ENCODE measurements at regions not wholly inside any gene's neighbourhood (a gene's known extent, or its start where the extent isn't known, plus 50 kb on each side); places are given as distances from the start of the nearest gene placed in this dataset.

- TF ChIP-seq ISL1 (CRISPR knock-in tag; IDR thresholded peaks at IDR 0.05): no peak
- TF ChIP-seq ZNF70 (CRISPR knock-in tag; IDR thresholded peaks at IDR 0.05): no peak
- TF ChIP-seq OSR1 (CRISPR knock-in tag; IDR thresholded peaks at IDR 0.05): no peak
- TF ChIP-seq ARNTL (CRISPR knock-in tag; IDR thresholded peaks at IDR 0.05; ENCODE audit: borderline replicate concordance, low read depth): no peak
- TF ChIP-seq ZFP30 (CRISPR knock-in tag; IDR thresholded peaks at IDR 0.05): no peak
- TF ChIP-seq ZNF565 (CRISPR knock-in tag; conservative IDR thresholded peaks at IDR 0.05; ENCODE audit: low read depth): no peak
- TF ChIP-seq ZFP3 (CRISPR knock-in tag; IDR thresholded peaks at IDR 0.05): no peak
- TF ChIP-seq RARB (CRISPR knock-in tag; IDR thresholded peaks at IDR 0.05): no peak
- TF ChIP-seq POU6F1 (CRISPR knock-in tag; IDR thresholded peaks at IDR 0.05; ENCODE audit: borderline replicate concordance, low read depth): no peak
- TF ChIP-seq ZNF8 (CRISPR knock-in tag; IDR thresholded peaks at IDR 0.05): no peak
- TF ChIP-seq SNAI2 (CRISPR knock-in tag; IDR thresholded peaks at IDR 0.05): no peak
- no peak for TF ChIP-seq CREB5 (CRISPR knock-in tag; IDR thresholded peaks at IDR 0.05; ENCODE audit: low read depth)
- TF ChIP-seq ESRRG (CRISPR knock-in tag; IDR thresholded peaks at IDR 0.05): no peak
- ATAC-seq: no peak
Observed at GRCh38 chr4:136314686-136315085, 1217.6 kb downstream of the PCDH18 start.

GRCh38 chr4:136311774-136312173 lies 1220.5 kb downstream of the PCDH18 start:
- TF ChIP-seq GLIS3 (CRISPR knock-in tag; IDR thresholded peaks at IDR 0.05): no peak
- TF ChIP-seq ZNF8 (CRISPR knock-in tag; IDR thresholded peaks at IDR 0.05): no peak
- TF ChIP-seq TSHZ2 (CRISPR knock-in tag; IDR thresholded peaks at IDR 0.05): no peak
- no peak for TF ChIP-seq ZNF565 (CRISPR knock-in tag; conservative IDR thresholded peaks at IDR 0.05; ENCODE audit: low read depth)
- TF ChIP-seq PPARA (CRISPR knock-in tag; IDR thresholded peaks at IDR 0.05; ENCODE audit: borderline replicate concordance): no peak
- TF ChIP-seq ZC3H10 (CRISPR knock-in tag; IDR thresholded peaks at IDR 0.05): no peak
- TF ChIP-seq ISL1 (CRISPR knock-in tag; IDR thresholded peaks at IDR 0.05): no peak
- no peak for TF ChIP-seq SNAI2 (CRISPR knock-in tag; IDR thresholded peaks at IDR 0.05)
- no peak for TF ChIP-seq TOX (CRISPR knock-in tag; IDR thresholded peaks at IDR 0.05; ENCODE audit: borderline replicate concordance)
- no peak for TF ChIP-seq ZNF70 (CRISPR knock-in tag; IDR thresholded peaks at IDR 0.05)
- no peak for TF ChIP-seq BACH2 (CRISPR knock-in tag; IDR thresholded peaks at IDR 0.05; ENCODE audit: borderline replicate concordance)
- TF ChIP-seq PATZ1 (CRISPR knock-in tag; IDR thresholded peaks at IDR 0.05; ENCODE audit: borderline replicate concordance): no peak
- no peak for TF ChIP-seq OSR1 (CRISPR knock-in tag; IDR thresholded peaks at IDR 0.05)
- no peak for TF ChIP-seq RARB (CRISPR knock-in tag; IDR thresholded peaks at IDR 0.05)
- TF ChIP-seq TCF4 (CRISPR knock-in tag; IDR thresholded peaks at IDR 0.05; ENCODE audit: borderline replicate concordance): no peak
- no peak for TF ChIP-seq ESRRG (CRISPR knock-in tag; IDR thresholded peaks at IDR 0.05)
- no peak for TF ChIP-seq ZFP3 (CRISPR knock-in tag; IDR thresholded peaks at IDR 0.05)
- no peak for TF ChIP-seq CREB5 (CRISPR knock-in tag; IDR thresholded peaks at IDR 0.05; ENCODE audit: low read depth)

GRCh38 chr4:136307765-136308164 lies 1224.5 kb downstream of the PCDH18 start:
- no peak for ATAC-seq
- no peak for TF ChIP-seq TCF4 (CRISPR knock-in tag; IDR thresholded peaks at IDR 0.05; ENCODE audit: borderline replicate concordance)
- no peak for TF ChIP-seq ESRRG (CRISPR knock-in tag; IDR thresholded peaks at IDR 0.05)
- TF ChIP-seq PATZ1 (CRISPR knock-in tag; IDR thresholded peaks at IDR 0.05; ENCODE audit: borderline replicate concordance): no peak
- no peak for TF ChIP-seq BACH2 (CRISPR knock-in tag; IDR thresholded peaks at IDR 0.05; ENCODE audit: borderline replicate concordance)
- no peak for TF ChIP-seq ISL1 (CRISPR knock-in tag; IDR thresholded peaks at IDR 0.05)
- no peak for TF ChIP-seq ZNF8 (CRISPR knock-in tag; IDR thresholded peaks at IDR 0.05)
- no peak for TF ChIP-seq CSRNP3 (CRISPR knock-in tag; IDR thresholded peaks at IDR 0.05)
- no peak for TF ChIP-seq TOX (CRISPR knock-in tag; IDR thresholded peaks at IDR 0.05; ENCODE audit: borderline replicate concordance)
- no peak for TF ChIP-seq ARNTL (CRISPR knock-in tag; IDR thresholded peaks at IDR 0.05; ENCODE audit: borderline replicate concordance, low read depth)
- no peak for TF ChIP-seq ZNF70 (CRISPR knock-in tag; IDR thresholded peaks at IDR 0.05)
- no peak for TF ChIP-seq CREB5 (CRISPR knock-in tag; IDR thresholded peaks at IDR 0.05; ENCODE audit: low read depth)

More at GRCh38 chr4:136311774-136312173, 1220.5 kb downstream of the PCDH18 start:
- no peak for ATAC-seq

All from SK-N-SH treated with all-trans-retinoic acid at 6 μM for 48 hours (cell line).